ENCODE measurements at regions not wholly inside any gene's neighbourhood (a gene's known extent, or its start where the extent isn't known, plus 50 kb on each side); places are given as distances from the start of the nearest gene placed in this dataset.
"Not testable (repeated sequence)": the region's sequence is repeated elsewhere in the genome, so short reads cannot be mapped to it uniquely, and the experiment has no call there.

GRCh38 chr14:105981517-105982302 lies 455.3 kb downstream of the TMEM121 start:
- TF ChIP-seq CTCF, POLR2A (IDR thresholded peaks at IDR 0.05): not testable (repeated sequence)
